H1 (cell line): ENCODE measurements at regions not wholly inside any gene's neighbourhood (a gene's known extent, or its start where the extent isn't known, plus 50 kb on each side); places are given as distances from the start of the nearest gene placed in this dataset.

Experiments
- CTCF ChIA-PET: fragments of 300-600 bp; sonication (Branson Sonifier 250); formaldehyde crosslinking; loops from one replicate; lab custom pipeline; 2021; ENCODE audit not compliant: partially characterized antibody; lab: Charles Lee
- POLR2A ChIA-PET: fragments of 300-600 bp; sonication (Branson Sonifier 250); formaldehyde crosslinking; loops from one replicate; lab custom pipeline; 2021; ENCODE audit warnings: inconsistent platforms; ENCODE audit not compliant: partially characterized antibody; lab: Charles Lee
- DNase-seq, 2 experiments: peaks; one replicate each; pipeline versions ENCODE4 v3.0.0 to v3.0.0-alpha.2; 2010 to 2022; ENCODE audit warnings: low spot score in 2 of 2, low read depth in 1 of 2, mixed read lengths in 1 of 2
- FAIRE-seq: peaks from 2 replicates; lab custom pipeline; 2011; peaks lifted over from hg19 to GRCh38; lab: Jason Lieb, UNC
- H2AFZ ChIP-seq: 2 replicates; pipeline ENCODE4 v1.8.1; 2012; ENCODE audit warnings: low read length, inconsistent platforms
- H2AK5ac ChIP-seq: 2 replicates; pipeline ENCODE4 v1.6.1; 2013; ENCODE audit warnings: low read depth, low read length
- H2BK120ac ChIP-seq: replicated peaks from 2 replicates; pipeline ENCODE3; 2013; ENCODE audit warnings: low read depth, low read length, inconsistent platforms
- H2BK12ac ChIP-seq: 2 replicates; pipeline ENCODE4 v1.6.1; 2013; ENCODE audit warnings: low read depth, low read length
- H2BK15ac ChIP-seq: 2 replicates; pipeline ENCODE4 v1.6.1; 2013; ENCODE audit warnings: low read length
- H2BK20ac ChIP-seq: 2 replicates; pipeline ENCODE4 v1.6.1; 2013; ENCODE audit warnings: low read length
- H2BK5ac ChIP-seq: 2 replicates; pipeline ENCODE4 v1.6.1; 2013; ENCODE audit warnings: low read depth, low read length
- H3K14ac ChIP-seq: 2 replicates; pipeline ENCODE4 v1.6.1; 2013; ENCODE audit warnings: inconsistent platforms; ENCODE audit not compliant: insufficient read length
- H3K18ac ChIP-seq: 2 replicates; pipeline ENCODE4 v1.6.1; 2013; ENCODE audit warnings: low read length; ENCODE audit errors: extremely low read depth
- H3K23ac ChIP-seq: 2 replicates; pipeline ENCODE4 v1.6.1; 2013; ENCODE audit warnings: inconsistent platforms; ENCODE audit not compliant: insufficient read length
- H3K23me2 ChIP-seq: 2 replicates; pipeline ENCODE4 v1.6.1; 2013; ENCODE audit warnings: low read depth, low read length
- H3K27ac ChIP-seq: 2 replicates; pipeline ENCODE4 v1.6.1; 2011; ENCODE audit warnings: low read depth, low read length, inconsistent platforms
- H3K27me3 ChIP-seq, 4 experiments: replicated peaks in 1 of 4; 1 replicate in 1 of 4; 2 replicates in 3 of 4; pipeline versions ENCODE4 v1.6.1 to v1.8.1; 2011 to 2013; ENCODE audit warnings: low read length in 3 of 4, mild to moderate bottlenecking in 3 of 4, inconsistent platforms in 2 of 4, mixed read lengths in 2 of 4, moderate library complexity in 1 of 4; ENCODE audit not compliant: control insufficient read depth in 3 of 4, insufficient read depth in 3 of 4; ENCODE audit errors: extremely low read depth in 1 of 4
- H3K36me3 ChIP-seq, 4 experiments: 2 replicates each; pipeline versions ENCODE4 v1.6.1 to v1.8.1; 2011 to 2013; ENCODE audit warnings: mild to moderate bottlenecking in 4 of 4, low read length in 3 of 4, moderate library complexity in 2 of 4, control low read depth in 1 of 4, inconsistent platforms in 1 of 4; ENCODE audit not compliant: insufficient read depth in 4 of 4, control insufficient read depth in 2 of 4
- H3K4ac ChIP-seq: replicated peaks from 2 replicates; pipeline ENCODE3; 2013; ENCODE audit warnings: low read length, low read depth, mixed read lengths, inconsistent platforms; ENCODE audit not compliant: insufficient read length
- H3K4me1 ChIP-seq, 4 experiments: replicated peaks in 1 of 4; 1 replicate in 1 of 4; 2 replicates in 3 of 4; pipeline versions ENCODE4 v1.6.1 to v1.8.1; 2011 to 2013; ENCODE audit warnings: low read length in 3 of 4, inconsistent platforms in 2 of 4, mixed read lengths in 1 of 4; ENCODE audit not compliant: insufficient read depth in 4 of 4, control insufficient read depth in 3 of 4
- H3K4me2 ChIP-seq, 2 experiments: 2 replicates each; pipeline versions ENCODE4 v1.6.1 to v1.8.1; 2011 to 2013; ENCODE audit warnings: low read depth in 2 of 2, low read length in 2 of 2, control low read depth in 1 of 2, inconsistent platforms in 1 of 2, mild to moderate bottlenecking in 1 of 2; ENCODE audit not compliant: insufficient read depth in 1 of 2
- H3K4me3 ChIP-seq, 4 experiments: fragments of 200-600, 300-600 bp in 1 of 4; sonication (generic), shearing (Covaris generic), sonication (Bioruptor Twin) in 1 of 4; 2 replicates each; pipeline versions ENCODE4 v1.5.1 to v1.8.1; 2011 to 2016; ENCODE audit warnings: low read length in 4 of 4, low read depth in 3 of 4, control low read depth in 2 of 4, inconsistent platforms in 2 of 4, mild to moderate bottlenecking in 2 of 4, mixed read lengths in 1 of 4, moderate library complexity in 1 of 4; ENCODE audit not compliant: insufficient read depth in 2 of 4; ENCODE audit errors: extremely low read depth in 1 of 4
- H3K56ac ChIP-seq: replicated peaks from 2 replicates; pipeline ENCODE3; 2013; ENCODE audit warnings: low read depth, mild to moderate bottlenecking, mixed read lengths, low read length, inconsistent platforms; ENCODE audit not compliant: insufficient read length
- H3K79me1 ChIP-seq: 2 replicates; pipeline ENCODE4 v1.6.1; 2013; ENCODE audit warnings: low read depth, low read length, control low read depth
- H3K79me2 ChIP-seq, 2 experiments: 2 replicates each; pipeline versions ENCODE4 v1.6.1 to v1.8.1; 2012 to 2013; ENCODE audit warnings: low read length in 2 of 2, mild to moderate bottlenecking in 2 of 2, inconsistent platforms in 1 of 2; ENCODE audit not compliant: insufficient read depth in 2 of 2, control insufficient read depth in 1 of 2
- H3K9ac ChIP-seq, 4 experiments: replicated peaks in 1 of 4; 1 replicate in 1 of 4; 2 replicates in 3 of 4; pipeline versions ENCODE4 v1.6.1 to v1.8.1; 2011 to 2013; ENCODE audit warnings: low read depth in 3 of 4, low read length in 3 of 4, control low read depth in 2 of 4, mild to moderate bottlenecking in 2 of 4, moderate library complexity in 2 of 4, inconsistent platforms in 1 of 4; ENCODE audit errors: extremely low read depth in 1 of 4
- H3K9me3 ChIP-seq, 2 experiments: 2 replicates each; pipeline versions ENCODE4 v1.6.1 to v1.8.1; 2012 to 2013; ENCODE audit warnings: mild to moderate bottlenecking in 2 of 2, moderate library complexity in 2 of 2, control low read depth in 1 of 2, inconsistent platforms in 1 of 2, low read depth in 1 of 2, low read length in 1 of 2, mixed read lengths in 1 of 2; ENCODE audit not compliant: insufficient read depth in 2 of 2
- H4K20me1 ChIP-seq, 2 experiments: replicated peaks in 1 of 2; 2 replicates each; pipeline versions ENCODE3 to v1.8.1; 2011 to 2013; ENCODE audit warnings: inconsistent platforms in 2 of 2, low read length in 2 of 2, mild to moderate bottlenecking in 1 of 2; ENCODE audit not compliant: insufficient read depth in 2 of 2, control insufficient read depth in 1 of 2
- H4K5ac ChIP-seq: 2 replicates; pipeline ENCODE4 v1.6.1; 2013; ENCODE audit warnings: low read length, low read depth, mixed read lengths, inconsistent platforms; ENCODE audit not compliant: insufficient read length
- H4K8ac ChIP-seq: 2 replicates; pipeline ENCODE4 v1.8.0; 2013; ENCODE audit warnings: mild to moderate bottlenecking, moderate library complexity, low read length, inconsistent platforms; ENCODE audit not compliant: insufficient read depth; ENCODE audit errors: extremely low read depth
- H4K91ac ChIP-seq: replicated peaks from 2 replicates; pipeline ENCODE3; 2013; ENCODE audit warnings: low read length, mixed read lengths, inconsistent platforms; ENCODE audit not compliant: insufficient read length
- CHD7 ChIP-seq: fragments of 300-600 bp; sonication (generic); IDR thresholded peaks from 2 replicates; pipeline ENCODE4 v1.7.1; 2012; ENCODE audit warnings: low read length, moderate library complexity, mild to moderate bottlenecking, inconsistent platforms; ENCODE audit not compliant: insufficient replicate concordance
- WGBS, 2 experiments: shearing (Covaris generic) in 1 of 2; methylation state at CpG; one replicate each; pipeline versions ENCODE4 v1.1.6 to v1.1.7; 2013 to 2015; ENCODE audit warnings: low lambda C conversion rate in 2 of 2, mixed read lengths in 2 of 2, inconsistent platforms in 1 of 2, low coverage in 1 of 2, missing lambda C conversion rate in 1 of 2; ENCODE audit not compliant: insufficient replicate concordance in 2 of 2, insufficient coverage in 1 of 2, insufficient read length in 1 of 2; ENCODE audit errors: extremely low coverage in 1 of 2, missing lambda C conversion rate in 1 of 2; 5-methylcytosine and 5-hydroxymethylcytosine counted together

- WGBS, 2 experiments: 98% methylated on average over 3 of the region's 3 CpGs; no CpG with 5 or more reads in 1 of the 2 experiments
- Histone ChIP-seq H4K5ac (no peak overlapping the region), H3K9ac (no peak overlapping the region), H3K4me1 (no peaks in the 10 kb centered on the region), H2BK12ac (no peak overlapping the region), H3K79me1 (no peaks in the 10 kb centered on the region), H2BK120ac (no peak overlapping the region), H3K4me3 (no peak overlapping the region), H3K79me2 (no peaks in the 10 kb centered on the region), H2AFZ (no peak overlapping the region), H2BK15ac (no peak overlapping the region), H2AK5ac (no peak overlapping the region), H3K14ac (no peak overlapping the region), H3K23ac (no peak overlapping the region), H3K23me2 (no peaks in the 10 kb centered on the region), H3K27me3 (peaks cover 0 to 1% (median 0%) of the 10 kb centered on the region in 4 experiments; a peak in 1 of 7 replicates), H2BK5ac (no peak overlapping the region), H3K36me3 (no peaks in the 10 kb centered on the region), H3K56ac (no peak overlapping the region), H4K8ac (no peak overlapping the region), H3K27ac (no peak overlapping the region), H4K20me1 (no peaks in the 10 kb centered on the region), H3K4ac (no peak overlapping the region), H3K18ac (no peak overlapping the region), H2BK20ac (no peak overlapping the region), H3K4me2 (no peak overlapping the region), H4K91ac (no peak overlapping the region), H3K9me3 (no peaks in the 10 kb centered on the region)
- FAIRE-seq (no peak), DNase-seq (no peak)
- POLR2A ChIA-PET: no interaction called here
- CTCF ChIA-PET: no interaction called here
- no peak for TF ChIP-seq CHD7
These were observed 178.3 kb downstream of the CBLN1 start for GRCh38 chr16:49103298-49103697.
